BJ (cell line): ENCODE measurements at regions not wholly inside any gene's neighbourhood (a gene's known extent, or its start where the extent isn't known, plus 50 kb on each side); places are given as distances from the start of the nearest gene placed in this dataset.

Experiments used
- CTCF ChIA-PET: fragments of 350-600 bp; formaldehyde crosslinking; extraction: SDS; loops from one replicate; lab custom pipeline; 2021; ENCODE audit warnings: antibody characterized with exemption, inconsistent platforms; lab: Yijun Ruan, JAX
- POLR2A ChIA-PET: fragments of 300-600 bp; sonication (Branson Sonifier 250); formaldehyde crosslinking; extraction: SDS; loops from one replicate; lab custom pipeline; 2021; ENCODE audit warnings: antibody characterized with exemption; lab: Charles Lee
- DNase-seq: peaks from one replicate; pipeline ENCODE4 v3.0.0-alpha.2; 2011; ENCODE audit warnings: low read depth
- H3K27me3 ChIP-seq: 2 replicates; pipeline ENCODE4 v1.6.0; 2011; ENCODE audit warnings: low read length; ENCODE audit not compliant: control insufficient read depth, insufficient read depth
- H3K36me3 ChIP-seq: 2 replicates; pipeline ENCODE4 v1.5.1; 2011; ENCODE audit warnings: low read length; ENCODE audit not compliant: control insufficient read depth, insufficient read depth
- H3K4me3 ChIP-seq: 2 replicates; pipeline ENCODE4 v1.5.1; 2011; ENCODE audit warnings: low read depth, mild to moderate bottlenecking, control low read depth, low read length
- TF ChIP-seq, protein P1 (sequence below): IDR thresholded peaks from 2 replicates; pipeline ENCODE4 v1.5.1; 2011; ENCODE audit warnings: low read depth, mild to moderate bottlenecking, control low read depth, inconsistent platforms, low read length, moderate library complexity; ENCODE audit not compliant: insufficient read depth

GRCh38 chr1:4937876-4938534 lies 283.6 kb downstream of the AJAP1 start:
- Histone ChIP-seq H3K27me3 (no peaks in the 10 kb centered on the region), H3K4me3 (no peak overlapping the region), H3K36me3 (no peaks in the 10 kb centered on the region)
- TF ChIP-seq, protein P1, sequence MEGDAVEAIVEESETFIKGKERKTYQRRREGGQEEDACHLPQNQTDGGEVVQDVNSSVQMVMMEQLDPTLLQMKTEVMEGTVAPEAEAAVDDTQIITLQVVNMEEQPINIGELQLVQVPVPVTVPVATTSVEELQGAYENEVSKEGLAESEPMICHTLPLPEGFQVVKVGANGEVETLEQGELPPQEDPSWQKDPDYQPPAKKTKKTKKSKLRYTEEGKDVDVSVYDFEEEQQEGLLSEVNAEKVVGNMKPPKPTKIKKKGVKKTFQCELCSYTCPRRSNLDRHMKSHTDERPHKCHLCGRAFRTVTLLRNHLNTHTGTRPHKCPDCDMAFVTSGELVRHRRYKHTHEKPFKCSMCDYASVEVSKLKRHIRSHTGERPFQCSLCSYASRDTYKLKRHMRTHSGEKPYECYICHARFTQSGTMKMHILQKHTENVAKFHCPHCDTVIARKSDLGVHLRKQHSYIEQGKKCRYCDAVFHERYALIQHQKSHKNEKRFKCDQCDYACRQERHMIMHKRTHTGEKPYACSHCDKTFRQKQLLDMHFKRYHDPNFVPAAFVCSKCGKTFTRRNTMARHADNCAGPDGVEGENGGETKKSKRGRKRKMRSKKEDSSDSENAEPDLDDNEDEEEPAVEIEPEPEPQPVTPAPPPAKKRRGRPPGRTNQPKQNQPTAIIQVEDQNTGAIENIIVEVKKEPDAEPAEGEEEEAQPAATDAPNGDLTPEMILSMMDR: no peak
- ChIA-PET CTCF (no interaction called here), POLR2A (no interaction called here)
- DNase-seq: no peak

GRCh38 chr1:4935807-4936206 lies 281.4 kb downstream of the AJAP1 start:
- Histone ChIP-seq H3K27me3 (no peaks in the 10 kb centered on the region), H3K4me3 (no peak overlapping the region), H3K36me3 (no peaks in the 10 kb centered on the region)
- ChIA-PET CTCF (no interaction called here), POLR2A (no interaction called here)
- TF ChIP-seq, protein P1: no peak
- DNase-seq: no peak

DNA sequence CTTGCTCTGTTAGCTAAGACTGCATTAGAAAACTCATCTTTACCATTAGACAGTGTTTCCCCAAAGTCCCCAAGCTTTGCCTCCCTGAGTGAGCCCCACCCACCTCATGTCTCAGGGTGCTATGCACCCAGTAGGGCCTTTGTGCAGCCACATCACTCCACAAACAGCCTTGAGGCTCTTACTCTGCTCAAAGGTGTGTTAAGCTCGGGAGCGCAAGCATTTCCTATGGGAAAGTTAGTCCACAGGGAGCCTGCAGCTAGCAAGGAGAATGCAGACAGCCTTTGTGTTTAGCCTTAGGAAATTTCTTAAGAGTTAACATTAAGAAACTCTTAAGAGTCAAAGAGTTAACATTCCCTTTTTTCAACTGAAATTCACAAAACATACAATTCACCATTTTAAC lies 278.8 kb downstream of the AJAP1 start:
- POLR2A ChIA-PET: no interaction called here
- CTCF ChIA-PET: no interaction called here
- TF ChIP-seq, protein P1: no peak
- Histone ChIP-seq H3K27me3 (no peaks in the 10 kb centered on the region), H3K4me3 (no peak overlapping the region), H3K36me3 (no peaks in the 10 kb centered on the region)
- no peak for DNase-seq

GRCh38 chr1:4932311-4933030 lies 278.1 kb downstream of the AJAP1 start:
- POLR2A ChIA-PET: no interaction called here
- no peak overlapping the region for H3K4me3 ChIP-seq
- no peak for DNase-seq
- TF ChIP-seq, protein P1: no peak
- CTCF ChIA-PET: interaction anchor here (1.0 kb wide), 1 partner anchor 9 kb away, joined by 4 read pairs; no protein-coding TSS in a partner anchor
- no peaks in the 10 kb centered on the region for H3K27me3 ChIP-seq
- H3K36me3 ChIP-seq: no peaks in the 10 kb centered on the region

GRCh38 chr1:4931486-4931885 lies 277.1 kb downstream of the AJAP1 start:
- DNase-seq: no peak
- Histone ChIP-seq H3K27me3 (no peaks in the 10 kb centered on the region), H3K4me3 (no peak overlapping the region), H3K36me3 (no peaks in the 10 kb centered on the region)
- ChIA-PET POLR2A (no interaction called here), CTCF (interaction anchor here (1.0 kb wide), 1 partner anchor 8 kb away, joined by 4 read pairs; no protein-coding TSS in a partner anchor)
- TF ChIP-seq, protein P1: no peak
